ENCODE measurements at regions not wholly inside any gene's neighbourhood (a gene's known extent, or its start where the extent isn't known, plus 50 kb on each side); places are given as distances from the start of the nearest gene placed in this dataset.
"Not testable (repeated sequence)": the region's sequence is repeated elsewhere in the genome, so short reads cannot be mapped to it uniquely, and the experiment has no call there.

- no peak for DNase-seq
These were observed 349.4 kb downstream of the SOX9 start for GRCh38 chr17:72470121-72470705.

- no peak for DNase-seq
These were observed 349.9 kb downstream of the SOX9 start for GRCh38 chr17:72470734-72471133.

GRCh38 chr17:72471296-72471695, 350.5 kb downstream of the SOX9 start:
- no peak for DNase-seq

DNA sequence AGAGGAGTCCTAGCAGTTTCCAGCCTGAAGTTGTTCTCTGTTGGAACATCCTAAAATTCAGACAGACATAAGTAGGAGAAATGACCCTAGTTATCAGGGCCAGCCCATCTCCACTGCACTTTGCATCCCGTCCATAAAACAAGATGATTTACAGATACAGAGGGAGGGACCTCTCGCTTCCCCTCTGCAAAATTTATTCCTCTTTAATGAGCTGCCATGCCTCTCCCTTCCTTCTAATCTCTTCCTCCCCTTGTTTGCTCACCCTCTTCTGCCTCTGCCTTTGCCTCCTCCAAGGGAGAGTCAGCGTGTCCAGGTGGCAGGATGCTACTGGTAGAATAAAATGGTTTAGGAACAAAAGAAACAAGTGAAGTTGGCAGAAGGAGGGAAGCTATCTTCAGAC, 351.3 kb downstream of the SOX9 start:
- DNase-seq = no peak

GRCh38 chr17:72472853-72473390, 352.1 kb downstream of the SOX9 start:
- not testable (repeated sequence) for DNase-seq

DNA sequence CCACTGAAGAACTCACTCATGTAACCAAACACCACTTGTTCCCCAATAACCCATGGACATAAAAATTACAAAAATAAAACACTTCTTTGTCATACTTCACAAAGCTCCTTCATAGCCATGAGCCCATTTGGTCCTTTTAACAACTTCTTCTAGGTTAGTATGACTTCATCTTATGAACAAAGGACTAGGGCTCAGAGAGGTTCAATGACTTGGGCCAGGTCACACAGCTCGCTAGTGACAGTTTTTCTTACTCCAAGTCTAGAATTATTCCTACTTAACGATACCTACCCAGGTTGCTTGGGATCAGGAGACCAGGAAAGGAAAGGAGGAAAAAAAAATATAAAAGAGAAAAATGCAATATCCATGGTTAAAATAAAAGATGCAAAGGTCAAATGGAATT, 353.4 kb downstream of the SOX9 start:
- DNase-seq = no peak

- DNase-seq = no peak
These were observed 354.1 kb downstream of the SOX9 start for GRCh38 chr17:72474719-72475477.

- DNase-seq = no peak
These were observed 355.3 kb downstream of the SOX9 start for GRCh38 chr17:72476134-72476533.

GRCh38 chr17:72476575-72476986, 355.8 kb downstream of the SOX9 start:
- DNase-seq = no peak

GRCh38 chr17:72477491-72477890, 356.7 kb downstream of the SOX9 start:
- no peak for DNase-seq

GRCh38 chr17:72479113-72479512, 358.3 kb downstream of the SOX9 start:
- no peak for DNase-seq

GRCh38 chr17:72481572-72481971, 360.8 kb downstream of the SOX9 start:
- no peak for DNase-seq

DNA sequence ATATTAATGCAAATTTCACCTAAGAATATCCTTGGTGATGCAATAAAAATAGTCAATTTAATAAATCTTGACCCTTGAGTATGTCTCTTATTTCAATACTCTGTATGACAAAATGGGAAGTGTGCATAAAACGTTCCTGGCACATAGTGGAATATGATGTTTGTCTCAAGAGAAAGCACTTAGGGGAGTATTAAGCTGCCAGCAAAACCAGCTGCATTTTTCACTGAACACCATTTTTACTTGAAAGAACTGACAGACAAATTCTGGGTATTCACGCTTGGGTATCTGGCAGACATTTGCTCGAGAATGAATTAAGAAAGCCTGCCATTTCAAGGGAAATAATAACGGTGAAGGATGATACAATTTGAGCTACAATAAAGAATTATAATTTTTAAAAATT, 364.8 kb downstream of the SOX9 start:
- no peak for DNase-seq

- no peak for DNase-seq
These were observed 366.0 kb downstream of the SOX9 start for GRCh38 chr17:72486806-72487205.

GRCh38 chr17:72487731-72488494, 367.1 kb downstream of the SOX9 start:
- no peak for DNase-seq

DNA sequence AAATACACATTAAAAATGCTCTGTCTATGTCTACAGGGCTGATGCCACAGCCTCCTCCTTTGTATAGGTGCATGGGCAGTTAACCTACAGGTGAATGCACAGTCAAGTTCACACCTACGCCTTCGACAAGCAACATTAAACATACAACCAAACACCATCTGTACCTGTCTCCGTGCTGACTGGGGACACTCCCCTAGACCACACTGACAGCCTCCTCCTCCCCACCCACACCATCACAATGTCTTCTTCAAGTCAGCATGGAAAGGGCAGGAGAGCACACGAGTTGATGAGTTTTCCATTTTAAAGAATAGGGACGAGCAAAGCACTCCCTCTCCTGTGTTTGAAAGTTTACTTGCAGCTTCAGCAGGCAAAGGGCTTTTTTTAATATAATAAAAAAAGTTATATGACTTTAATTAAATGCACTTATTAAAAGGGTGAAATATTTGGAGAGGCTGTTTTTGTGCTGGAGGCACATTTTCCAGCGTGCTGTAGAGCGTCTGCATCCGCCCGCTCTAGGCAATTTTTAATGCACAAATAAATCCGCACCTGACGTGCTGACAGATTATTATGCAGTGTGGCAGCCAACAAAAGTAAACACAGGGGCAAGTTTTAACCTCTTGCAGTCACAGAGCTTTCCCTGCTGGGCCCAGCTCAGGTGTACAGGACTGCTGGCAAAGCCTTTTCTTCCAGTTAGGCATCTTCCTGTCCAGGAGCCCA, 367.9 kb downstream of the SOX9 start:
- no peak for DNase-seq

DNA sequence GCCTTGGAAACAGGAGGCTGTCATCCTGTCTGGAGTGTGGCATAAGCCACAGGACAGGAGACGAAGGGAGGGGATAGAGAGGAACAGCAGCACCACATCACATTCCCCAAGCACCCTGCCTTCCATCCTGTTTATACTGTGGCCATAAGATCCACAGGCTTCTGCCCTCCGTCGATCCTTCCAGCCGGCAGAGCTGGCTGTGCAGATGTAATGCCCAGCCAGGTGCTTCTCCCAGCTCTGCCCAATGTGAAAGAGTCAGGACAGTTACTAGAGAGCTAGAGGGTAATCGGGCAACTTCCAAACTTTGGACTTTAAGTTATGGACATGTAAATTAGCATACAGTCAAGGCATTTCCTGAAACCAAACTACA, 368.4 kb downstream of the SOX9 start:
- no peak for DNase-seq

DNA sequence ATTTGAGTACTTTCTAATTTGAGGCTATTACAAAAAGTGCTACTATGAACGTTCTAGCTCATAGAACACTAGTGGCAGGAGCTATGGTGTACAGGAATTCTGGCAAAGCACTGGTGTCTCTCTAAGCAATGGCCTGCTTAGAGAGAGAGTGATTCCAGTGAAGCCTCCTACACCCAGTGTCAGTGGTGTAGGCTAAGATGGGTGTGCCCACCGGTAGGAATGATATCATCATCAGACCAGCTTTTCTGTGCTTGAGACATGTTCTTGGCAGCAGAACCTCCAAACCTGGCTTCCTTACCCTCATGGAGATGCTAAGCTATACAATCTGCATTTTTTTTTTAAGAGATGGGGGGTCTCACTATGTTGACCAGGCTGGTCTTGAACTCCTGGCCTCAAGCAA, 370.3 kb downstream of the SOX9 start:
- no peak for DNase-seq

DNA sequence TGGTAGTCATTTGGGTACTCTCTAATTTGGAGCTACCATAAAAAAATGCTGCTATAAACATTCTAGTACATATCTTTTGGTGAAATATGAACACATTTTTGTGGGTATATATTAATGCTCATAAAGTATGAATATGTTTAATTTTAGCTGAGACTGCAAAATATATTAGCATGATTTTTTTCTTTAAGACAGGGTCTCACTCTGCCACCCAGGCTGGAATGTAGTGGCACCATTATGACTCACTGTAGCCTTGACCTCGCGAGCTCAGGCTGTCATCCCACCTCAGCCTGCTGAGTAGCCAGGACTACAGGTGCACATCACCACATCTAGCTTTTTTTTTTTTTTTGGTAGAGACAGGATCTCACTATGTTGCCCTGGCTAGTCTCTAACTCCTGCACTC, 371.7 kb downstream of the SOX9 start:
- DNase-seq = no peak

DNA sequence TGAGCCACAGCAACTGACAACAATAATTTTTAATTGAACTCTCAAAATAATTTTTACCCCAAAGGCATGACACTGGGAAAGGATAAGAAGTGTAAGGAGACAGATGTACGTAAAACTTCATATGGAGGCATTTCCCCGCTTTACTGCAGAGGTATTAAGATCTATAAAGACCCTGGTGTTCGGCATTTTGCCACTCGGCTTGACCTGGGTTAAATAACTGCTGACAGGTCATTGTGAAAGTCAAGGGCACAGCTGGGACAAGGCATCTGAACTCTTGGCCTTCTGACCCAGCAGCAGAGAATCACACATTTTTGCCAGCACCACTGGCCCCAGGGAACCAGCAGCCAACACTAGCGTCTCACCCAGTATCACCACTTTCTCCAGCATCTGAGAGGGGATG, 372.1 kb downstream of the SOX9 start:
- DNase-seq = no peak

DNA sequence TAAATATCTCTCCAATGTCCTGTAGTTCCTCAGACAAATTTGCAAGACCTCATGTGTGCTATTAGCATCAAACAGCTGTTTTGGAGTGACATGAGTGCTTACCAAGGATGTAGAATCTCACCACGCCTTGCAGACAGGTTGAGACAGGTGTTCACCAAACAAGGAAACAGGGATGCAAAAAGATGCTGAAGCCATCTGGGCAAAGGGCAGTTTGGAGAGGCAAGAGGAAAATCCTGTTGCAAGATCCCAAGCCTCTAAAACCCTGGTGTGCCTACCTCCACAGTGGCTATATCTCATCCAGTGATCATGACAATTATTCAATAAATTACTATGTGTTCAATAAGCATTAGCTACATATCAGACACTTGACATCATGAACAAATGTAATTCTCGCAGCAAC, 373.7 kb downstream of the SOX9 start:
- DNase-seq = no peak

- no peak for DNase-seq
These were observed 375.6 kb downstream of the SOX9 start for GRCh38 chr17:72496461-72496860.

All from muscle of arm (tissue), 1 donor.